SK-N-SH treated with all-trans-retinoic acid at 6 μM for 48 hours (cell line): ENCODE measurements at regions not wholly inside any gene's neighbourhood (a gene's known extent, or its start where the extent isn't known, plus 50 kb on each side); places are given as distances from the start of the nearest gene placed in this dataset.

ENCODE experiments used
- ARNTL ChIP-seq: fragments of 450-650 bp; formaldehyde crosslinking; IDR thresholded peaks from 2 replicates; pipeline ENCODE4 v1.5.0; 2020; ENCODE audit warnings: low read depth, mild to moderate bottlenecking, moderate library complexity, borderline replicate concordance
- BACH2 ChIP-seq: fragments of 250-450 bp; sonication (Bioruptor Pico); IDR thresholded peaks from 2 replicates; pipeline ENCODE4 v1.9.0; 2021; ENCODE audit warnings: mild to moderate bottlenecking, borderline replicate concordance
- GLIS3 ChIP-seq: fragments of 250-450 bp; sonication (Bioruptor Pico); IDR thresholded peaks from 2 replicates; pipeline ENCODE4 v1.5.0; 2020; ENCODE audit warnings: mild to moderate bottlenecking, moderate library complexity
- RARB ChIP-seq: fragments of 250-450 bp; sonication (Bioruptor Pico); IDR thresholded peaks from 2 replicates; pipeline ENCODE4 v1.8.0; 2021; ENCODE audit warnings: mild to moderate bottlenecking, moderate library complexity
- SNAI2 ChIP-seq: fragments of 250-450 bp; sonication (Bioruptor Pico); IDR thresholded peaks from 2 replicates; pipeline ENCODE4 v1.5.0; 2020; ENCODE audit warnings: mild to moderate bottlenecking, moderate library complexity
- TCF4 ChIP-seq: fragments of 250-450 bp; sonication (Bioruptor Pico); IDR thresholded peaks from 2 replicates; pipeline ENCODE4 v1.8.0; 2021; ENCODE audit warnings: mild to moderate bottlenecking, moderate library complexity, borderline replicate concordance
- ZFP30 ChIP-seq: fragments of 450-650 bp; formaldehyde crosslinking; IDR thresholded peaks from 2 replicates; pipeline ENCODE4 v1.5.0; 2022; ENCODE audit warnings: mild to moderate bottlenecking, moderate library complexity
- ZNF565 ChIP-seq: fragments of 450-650 bp; formaldehyde crosslinking; conservative IDR thresholded peaks from 2 replicates; pipeline ENCODE4 v1.5.0; 2020; ENCODE audit warnings: low read depth, mild to moderate bottlenecking, moderate library complexity
- ZNF70 ChIP-seq: fragments of 450-650 bp; formaldehyde crosslinking; IDR thresholded peaks from 2 replicates; pipeline ENCODE4 v1.5.0; 2020; ENCODE audit warnings: mild to moderate bottlenecking, moderate library complexity
- ZNF8 ChIP-seq: fragments of 450-650 bp; formaldehyde crosslinking; IDR thresholded peaks from 2 replicates; pipeline ENCODE4 v1.5.0; 2020; ENCODE audit warnings: mild to moderate bottlenecking, moderate library complexity
- TF ChIP-seq, protein P1 (sequence below): fragments of 250-450 bp; sonication (Bioruptor Pico); IDR thresholded peaks from 2 replicates; pipeline ENCODE4 v1.8.0; 2020; ENCODE audit warnings: mild to moderate bottlenecking, moderate library complexity, borderline replicate concordance
- TF ChIP-seq, protein P2 (sequence below): fragments of 250-450 bp; sonication (Bioruptor Pico); IDR thresholded peaks from 2 replicates; pipeline ENCODE4 v1.5.1; 2021; ENCODE audit warnings: mild to moderate bottlenecking, moderate library complexity
- TF ChIP-seq, protein P3 (sequence below): fragments of 250-450 bp; sonication (Bioruptor Pico); IDR thresholded peaks from 2 replicates; pipeline ENCODE4 v1.8.0; 2021; ENCODE audit warnings: low read depth, mild to moderate bottlenecking, moderate library complexity, borderline replicate concordance
- TF ChIP-seq, protein P4 (sequence below): fragments of 250-450 bp; sonication (Bioruptor Pico); IDR thresholded peaks from 2 replicates; pipeline ENCODE4 v1.5.1; 2020; ENCODE audit warnings: low read depth, mild to moderate bottlenecking, moderate library complexity

DNA sequence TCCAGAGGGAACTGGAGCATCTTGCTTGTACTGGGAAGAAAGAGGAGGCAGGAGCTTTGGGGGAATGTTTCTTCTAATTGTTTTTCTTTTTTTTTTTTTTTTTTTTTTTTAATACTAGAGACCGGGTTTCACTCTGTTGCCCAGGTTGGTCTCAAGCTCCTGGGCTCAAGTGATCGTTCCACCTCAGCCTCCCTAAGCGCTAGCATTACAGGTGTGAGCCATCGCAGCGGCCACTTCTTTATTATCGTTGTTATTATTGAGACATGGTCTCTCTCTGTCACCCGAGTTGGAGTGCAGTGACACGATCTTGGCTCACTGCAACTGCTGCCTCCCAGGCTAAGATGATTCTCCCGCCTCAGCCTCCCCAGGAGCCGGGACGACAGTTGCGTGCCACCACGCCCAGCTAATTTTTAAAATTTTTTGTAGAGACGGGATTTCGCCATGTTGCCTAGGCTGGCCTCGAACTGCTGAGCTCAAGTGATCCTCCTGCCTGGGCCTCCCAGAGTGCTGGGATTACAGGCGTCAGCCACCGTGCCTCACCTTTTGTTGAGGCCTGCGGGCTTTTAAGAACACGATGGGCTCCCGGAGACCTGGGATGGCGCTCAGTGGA is 137.3 kb upstream of the GSE1 start:
- TF ChIP-seq, protein P1, sequence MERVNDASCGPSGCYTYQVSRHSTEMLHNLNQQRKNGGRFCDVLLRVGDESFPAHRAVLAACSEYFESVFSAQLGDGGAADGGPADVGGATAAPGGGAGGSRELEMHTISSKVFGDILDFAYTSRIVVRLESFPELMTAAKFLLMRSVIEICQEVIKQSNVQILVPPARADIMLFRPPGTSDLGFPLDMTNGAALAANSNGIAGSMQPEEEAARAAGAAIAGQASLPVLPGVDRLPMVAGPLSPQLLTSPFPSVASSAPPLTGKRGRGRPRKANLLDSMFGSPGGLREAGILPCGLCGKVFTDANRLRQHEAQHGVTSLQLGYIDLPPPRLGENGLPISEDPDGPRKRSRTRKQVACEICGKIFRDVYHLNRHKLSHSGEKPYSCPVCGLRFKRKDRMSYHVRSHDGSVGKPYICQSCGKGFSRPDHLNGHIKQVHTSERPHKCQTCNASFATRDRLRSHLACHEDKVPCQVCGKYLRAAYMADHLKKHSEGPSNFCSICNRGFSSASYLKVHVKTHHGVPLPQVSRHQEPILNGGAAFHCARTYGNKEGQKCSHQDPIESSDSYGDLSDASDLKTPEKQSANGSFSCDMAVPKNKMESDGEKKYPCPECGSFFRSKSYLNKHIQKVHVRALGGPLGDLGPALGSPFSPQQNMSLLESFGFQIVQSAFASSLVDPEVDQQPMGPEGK (CRISPR knock-in tag) = no peak
- TF ChIP-seq, protein P2, sequence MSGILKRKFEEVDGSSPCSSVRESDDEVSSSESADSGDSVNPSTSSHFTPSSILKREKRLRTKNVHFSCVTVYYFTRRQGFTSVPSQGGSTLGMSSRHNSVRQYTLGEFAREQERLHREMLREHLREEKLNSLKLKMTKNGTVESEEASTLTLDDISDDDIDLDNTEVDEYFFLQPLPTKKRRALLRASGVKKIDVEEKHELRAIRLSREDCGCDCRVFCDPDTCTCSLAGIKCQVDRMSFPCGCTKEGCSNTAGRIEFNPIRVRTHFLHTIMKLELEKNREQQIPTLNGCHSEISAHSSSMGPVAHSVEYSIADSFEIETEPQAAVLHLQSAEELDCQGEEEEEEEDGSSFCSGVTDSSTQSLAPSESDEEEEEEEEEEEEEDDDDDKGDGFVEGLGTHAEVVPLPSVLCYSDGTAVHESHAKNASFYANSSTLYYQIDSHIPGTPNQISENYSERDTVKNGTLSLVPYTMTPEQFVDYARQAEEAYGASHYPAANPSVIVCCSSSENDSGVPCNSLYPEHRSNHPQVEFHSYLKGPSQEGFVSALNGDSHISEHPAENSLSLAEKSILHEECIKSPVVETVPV = no peak
- no peak for TF ChIP-seq SNAI2
- no peak for TF ChIP-seq ZNF8 (CRISPR knock-in tag)
- no peak for TF ChIP-seq ARNTL
- TF ChIP-seq ZNF565 (CRISPR knock-in tag) = no peak
- TF ChIP-seq RARB (CRISPR knock-in tag) = no peak
- no peak for TF ChIP-seq ZFP30
- no peak for TF ChIP-seq GLIS3 (CRISPR knock-in tag)
- TF ChIP-seq, protein P3, sequence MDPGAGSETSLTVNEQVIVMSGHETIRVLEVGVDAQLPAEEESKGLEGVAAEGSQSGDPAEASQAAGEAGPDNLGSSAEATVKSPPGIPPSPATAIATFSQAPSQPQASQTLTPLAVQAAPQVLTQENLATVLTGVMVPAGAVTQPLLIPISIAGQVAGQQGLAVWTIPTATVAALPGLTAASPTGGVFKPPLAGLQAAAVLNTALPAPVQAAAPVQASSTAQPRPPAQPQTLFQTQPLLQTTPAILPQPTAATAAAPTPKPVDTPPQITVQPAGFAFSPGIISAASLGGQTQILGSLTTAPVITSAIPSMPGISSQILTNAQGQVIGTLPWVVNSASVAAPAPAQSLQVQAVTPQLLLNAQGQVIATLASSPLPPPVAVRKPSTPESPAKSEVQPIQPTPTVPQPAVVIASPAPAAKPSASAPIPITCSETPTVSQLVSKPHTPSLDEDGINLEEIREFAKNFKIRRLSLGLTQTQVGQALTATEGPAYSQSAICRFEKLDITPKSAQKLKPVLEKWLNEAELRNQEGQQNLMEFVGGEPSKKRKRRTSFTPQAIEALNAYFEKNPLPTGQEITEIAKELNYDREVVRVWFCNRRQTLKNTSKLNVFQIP (CRISPR knock-in tag) = no peak
- no peak for TF ChIP-seq BACH2 (CRISPR knock-in tag)
- no peak for TF ChIP-seq ZNF70 (CRISPR knock-in tag)
- TF ChIP-seq, protein P4, sequence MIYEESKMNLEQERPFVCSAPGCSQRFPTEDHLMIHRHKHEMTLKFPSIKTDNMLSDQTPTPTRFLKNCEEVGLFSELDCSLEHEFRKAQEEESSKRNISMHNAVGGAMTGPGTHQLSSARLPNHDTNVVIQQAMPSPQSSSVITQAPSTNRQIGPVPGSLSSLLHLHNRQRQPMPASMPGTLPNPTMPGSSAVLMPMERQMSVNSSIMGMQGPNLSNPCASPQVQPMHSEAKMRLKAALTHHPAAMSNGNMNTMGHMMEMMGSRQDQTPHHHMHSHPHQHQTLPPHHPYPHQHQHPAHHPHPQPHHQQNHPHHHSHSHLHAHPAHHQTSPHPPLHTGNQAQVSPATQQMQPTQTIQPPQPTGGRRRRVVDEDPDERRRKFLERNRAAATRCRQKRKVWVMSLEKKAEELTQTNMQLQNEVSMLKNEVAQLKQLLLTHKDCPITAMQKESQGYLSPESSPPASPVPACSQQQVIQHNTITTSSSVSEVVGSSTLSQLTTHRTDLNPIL (CRISPR knock-in tag) = no peak
- no peak for TF ChIP-seq TCF4 (CRISPR knock-in tag)
